Stomach (tissue), 8 donors: ENCODE measurements at regions not wholly inside any gene's neighbourhood (a gene's known extent, or its start where the extent isn't known, plus 50 kb on each side); places are given as distances from the start of the nearest gene placed in this dataset.

ENCODE experiments used
- DNase-seq, 2 donors: peaks; one replicate each; pipeline versions ENCODE4 v3.0.0 to v3.0.0-alpha.2; 2013 to 2019
- H3K27ac ChIP-seq, 5 donors: fragments of 200-600 bp in 4 of 5; sonication (generic) in 4 of 5; one replicate each; pipeline ENCODE4 v1.5.1; 2013 to 2019; ENCODE audit warnings: mild to moderate bottlenecking in 1 of 5, moderate library complexity in 1 of 5
- H3K27me3 ChIP-seq, 3 donors: fragments of 200-600 bp; sonication (generic); one replicate each; pipeline ENCODE4 v1.5.1; 2017 to 2019; ENCODE audit warnings: mixed run types in 1 of 3
- H3K36me3 ChIP-seq, 4 donors: fragments of 200-600 bp; sonication (generic); 1 replicate in 3 of 4; 2 replicates in 1 of 4; pipeline ENCODE4 v1.5.1; 2016 to 2019
- H3K4me1 ChIP-seq, 4 donors: fragments of 200-600 bp; sonication (generic); one replicate each; pipeline ENCODE4 v1.5.1; 2016 to 2019
- H3K4me3 ChIP-seq, 4 donors: fragments of 200-600 bp; sonication (generic) in 3 of 4; one replicate each; pipeline ENCODE4 v1.5.1; 2016 to 2019; ENCODE audit warnings: mild to moderate bottlenecking in 1 of 4
- H3K9me3 ChIP-seq, 4 donors: fragments of 200-600 bp; sonication (generic); one replicate each; pipeline ENCODE4 v1.5.1; 2016 to 2019
- CTCF ChIP-seq, 7 experiments: fragments of 450-650 bp in 4 of 7; fragments of 200-600 bp in 3 of 7; sonication (generic) in 3 of 7; IDR thresholded peaks; one replicate each; pipeline ENCODE4 v1.5.1; 2016 to 2019; ENCODE audit warnings: antibody characterized with exemption in 7 of 7, control low read depth in 2 of 7, mild to moderate bottlenecking in 1 of 7
- EP300 ChIP-seq: sonication (generic); formaldehyde crosslinking; IDR thresholded peaks from one replicate; pipeline ENCODE4 v1.6.1; 2017; ENCODE audit warnings: antibody characterized with exemption
- POLR2A ChIP-seq, 4 donors: fragments of 450-650 bp; IDR thresholded peaks; one replicate each; pipeline ENCODE4 v1.6.1; 2016; ENCODE audit warnings: antibody characterized with exemption in 4 of 4, control low read depth in 2 of 4, mild to moderate bottlenecking in 1 of 4, moderate library complexity in 1 of 4
- POLR2AphosphoS5 ChIP-seq, 3 donors: sonication (generic); formaldehyde crosslinking; IDR thresholded peaks; one replicate each; pipeline ENCODE4 v1.6.1; 2016; ENCODE audit warnings: antibody characterized with exemption in 3 of 3
- WGBS, 5 donors: extraction: QIAGEN DNeasy Blood & Tissue Kit in 3 of 5; methylation state at CpG; one replicate each; pipeline versions ENCODE4 v1.1.5 to v1.1.7; 2013 to 2018; 5-methylcytosine and 5-hydroxymethylcytosine counted together
- intact Hi-C: fragments of 100-400 bp; cut with DNase I; formaldehyde crosslinking; loops from one replicate; pipeline ENCODE4 v1.15.1; 2023; ENCODE audit warnings: low total_unique reads
- donor health status: healthy with polysubstance abuse.
- donor health status: Bipolar disorder and iron deficiency.
- donor health status: healthy.

DNA sequence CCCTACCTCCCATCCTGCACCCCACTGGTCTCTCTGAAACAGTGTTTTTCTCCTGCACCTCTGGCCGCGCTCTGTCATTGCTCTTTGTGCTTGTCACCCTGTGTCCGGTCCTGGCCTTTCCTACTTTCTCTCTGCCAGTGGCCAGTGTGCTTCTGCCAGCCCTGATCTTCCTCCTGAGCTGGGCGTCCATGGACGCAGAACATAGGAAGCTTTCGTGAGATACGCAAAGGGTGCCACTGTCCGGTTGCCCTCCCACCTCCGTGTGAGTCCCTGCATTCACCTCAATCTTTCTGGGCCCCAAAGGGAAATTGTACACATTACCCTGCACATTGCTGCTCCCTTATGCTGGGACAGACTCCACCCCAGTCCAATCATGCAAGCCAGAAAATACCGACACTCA is 105.7 kb upstream of the SOX1 start:
- TF ChIP-seq CTCF (IDR thresholded peaks at IDR 0.05) (no peak), EP300 (no peak), POLR2AphosphoS5 (IDR thresholded peaks at IDR 0.05) (no peak), POLR2A (IDR thresholded peaks at IDR 0.05) (no peak)
- DNase-seq, result no peak
- Histone ChIP-seq H3K9me3 (peaks cover 0 to 3% (median 0%) of the 10 kb centered on the region in 4 donors), H3K4me3 (no peak overlapping the region), H3K36me3 (no peaks in the 10 kb centered on the region), H3K27me3 (peaks cover 0 to 20% (median 0%) of the 10 kb centered on the region in 3 donors), H3K4me1 (no peaks in the 10 kb centered on the region), H3K27ac (no peak overlapping the region)
- WGBS, 5 donors, result 81 to 87% (median 85%) methylated on average over 10 of the region's 10 CpGs
- intact Hi-C loops, result no loop called here

DNA sequence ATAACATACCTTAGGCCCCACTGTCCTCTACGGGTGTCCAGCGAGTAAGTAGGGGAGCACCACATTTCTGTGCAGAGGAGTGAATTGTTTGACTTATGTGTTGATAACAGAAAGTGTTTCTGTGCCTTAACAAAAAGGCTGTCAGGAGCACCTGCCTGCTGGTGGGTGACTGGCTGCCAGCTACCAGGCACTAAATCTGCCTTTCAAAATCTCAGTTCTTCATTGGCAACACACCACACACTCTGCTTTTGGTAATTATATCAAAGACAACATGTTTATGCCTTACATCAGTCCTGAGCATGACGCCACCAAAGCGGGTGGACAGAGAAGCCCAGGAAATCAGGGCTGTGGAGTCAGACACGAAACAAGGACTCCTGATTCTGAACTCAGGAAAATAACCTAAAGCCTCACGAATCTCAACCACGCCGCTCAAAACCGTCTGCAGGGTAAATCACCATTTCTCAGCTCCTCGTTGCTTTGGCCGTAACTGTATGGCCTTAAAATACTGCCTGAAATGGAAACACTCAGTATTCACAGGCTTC is 105.2 kb upstream of the SOX1 start:
- no peak overlapping the region for H3K27ac ChIP-seq
- 77 to 80% (median 80%) methylated on average over 11 of the region's 11 CpGs for WGBS, 5 donors
- DNase-seq, result no peak
- TF ChIP-seq POLR2AphosphoS5 (IDR thresholded peaks at IDR 0.05) (no peak), EP300 (no peak), POLR2A (IDR thresholded peaks at IDR 0.05) (no peak), CTCF (IDR thresholded peaks at IDR 0.05) (no peak)
- H3K36me3 ChIP-seq, result no peaks in the 10 kb centered on the region
- no peaks in the 10 kb centered on the region for H3K4me1 ChIP-seq
- H3K27me3 ChIP-seq, result peaks cover 0 to 15% (median 0%) of the 10 kb centered on the region in 3 donors
- intact Hi-C loops, result no loop called here
- H3K9me3 ChIP-seq, result no peaks in the 10 kb centered on the region
- H3K4me3 ChIP-seq, result no peak overlapping the region

GRCh38 chr13:111962431-111962891 is 104.5 kb upstream of the SOX1 start:
- no peaks in the 10 kb centered on the region for H3K36me3 ChIP-seq
- TF ChIP-seq POLR2AphosphoS5 (IDR thresholded peaks at IDR 0.05) (no peak), CTCF (IDR thresholded peaks at IDR 0.05) (no peak), EP300 (no peak), POLR2A (IDR thresholded peaks at IDR 0.05) (no peak)
- 80 to 89% (median 84%) methylated on average over 12 to 17 of the region's 17 CpGs for WGBS, 5 donors
- no peaks in the 10 kb centered on the region for H3K4me1 ChIP-seq
- peaks cover 0 to 10% (median 0%) of the 10 kb centered on the region in 3 donors for H3K27me3 ChIP-seq
- intact Hi-C loops, result no loop called here
- no peaks in the 10 kb centered on the region for H3K9me3 ChIP-seq
- H3K27ac ChIP-seq, result no peak overlapping the region
- no peak for DNase-seq
- no peak overlapping the region for H3K4me3 ChIP-seq

DNA sequence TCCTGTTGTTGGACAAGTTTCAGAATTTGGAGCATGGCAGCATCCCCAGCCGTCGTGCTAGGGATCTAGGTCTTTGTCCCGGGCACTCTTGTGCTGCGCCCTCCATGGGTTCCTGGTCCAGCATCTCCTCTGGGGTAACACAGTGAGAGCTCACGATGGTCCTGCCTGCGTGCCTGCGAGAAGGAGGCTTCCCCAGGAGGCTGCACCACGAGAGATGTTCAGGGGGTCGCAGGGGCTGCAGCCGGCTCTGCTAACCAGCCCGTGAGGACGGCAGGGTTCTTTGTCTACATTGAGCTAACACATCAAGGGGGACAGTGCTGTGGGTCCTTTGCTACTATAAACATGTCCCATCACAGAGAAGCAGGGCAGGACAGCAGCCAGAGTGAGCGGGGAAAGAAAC is 103.9 kb upstream of the SOX1 start:
- Histone ChIP-seq H3K27me3 (peaks cover 0 to 11% (median 0%) of the 10 kb centered on the region in 3 donors), H3K27ac (no peak overlapping the region), H3K4me1 (no peaks in the 10 kb centered on the region), H3K9me3 (no peaks in the 10 kb centered on the region), H3K4me3 (no peak overlapping the region), H3K36me3 (no peaks in the 10 kb centered on the region)
- DNase-seq, result no peak
- TF ChIP-seq POLR2AphosphoS5 (IDR thresholded peaks at IDR 0.05), result no peak
- no peak for TF ChIP-seq POLR2A (IDR thresholded peaks at IDR 0.05)
- TF ChIP-seq CTCF (IDR thresholded peaks at IDR 0.05), result no peak
- 85 to 90% (median 85%) methylated on average over 12 to 13 of the region's 13 CpGs for WGBS, 5 donors
- intact Hi-C loops, result no loop called here
